Endodermal cell (in vitro differentiated cells): ENCODE measurements at regions not wholly inside any gene's neighbourhood (a gene's known extent, or its start where the extent isn't known, plus 50 kb on each side); places are given as distances from the start of the nearest gene placed in this dataset.

Source experiments
- DNase-seq: peaks from one replicate; pipeline ENCODE4 v3.0.0-alpha.2; 2017
- H3K27ac ChIP-seq: 2 replicates; pipeline ENCODE4 v1.5.1; 2013; ENCODE audit warnings: mild to moderate bottlenecking, low read depth, low read length, moderate library complexity
- H3K27me3 ChIP-seq: 2 replicates; pipeline ENCODE4 v1.6.1; 2013; ENCODE audit warnings: mild to moderate bottlenecking, low read length, moderate library complexity; ENCODE audit not compliant: insufficient read depth, control insufficient read depth, poor library complexity, severe bottlenecking
- H3K36me3 ChIP-seq: 2 replicates; pipeline ENCODE4 v1.7.0; 2013; ENCODE audit warnings: mild to moderate bottlenecking, low read length, moderate library complexity; ENCODE audit not compliant: control insufficient read depth, insufficient read depth
- H3K4me1 ChIP-seq: one replicate; pipeline ENCODE4 v1.7.0; 2013; ENCODE audit warnings: low read length; ENCODE audit not compliant: control insufficient read depth, insufficient read depth
- H3K4me3 ChIP-seq: 2 replicates; pipeline ENCODE4 v1.5.1; 2013; ENCODE audit warnings: mild to moderate bottlenecking, low read length, moderate library complexity
- H3K9ac ChIP-seq: 2 replicates; pipeline ENCODE4 v1.6.1; 2013; ENCODE audit warnings: mild to moderate bottlenecking, low read length, moderate library complexity; ENCODE audit not compliant: poor library complexity, severe bottlenecking; ENCODE audit errors: extremely low read depth
- H3K9me3 ChIP-seq: 2 replicates; pipeline ENCODE4 v1.6.1; 2013; ENCODE audit warnings: mild to moderate bottlenecking, low read length, moderate library complexity; ENCODE audit not compliant: control insufficient read depth
- H3K27ac Mint-ChIP-seq: 2 replicates; pipeline ENCODE4 v1.8.0; 2020; ENCODE audit warnings: mixed read lengths
- H3K27me3 Mint-ChIP-seq: 2 replicates; pipeline ENCODE4 v1.8.0; 2021; ENCODE audit warnings: mild to moderate bottlenecking, mixed read lengths; ENCODE audit not compliant: insufficient read depth
- H3K36me3 Mint-ChIP-seq: 2 replicates; pipeline ENCODE4 v1.8.0; 2020; ENCODE audit warnings: low read depth, mixed read lengths
- H3K4me1 Mint-ChIP-seq: 2 replicates; pipeline ENCODE4 v1.8.0; 2020; ENCODE audit warnings: mixed read lengths
- H3K4me3 Mint-ChIP-seq: 2 replicates; pipeline ENCODE4 v1.8.0; 2020; ENCODE audit warnings: mild to moderate bottlenecking, moderate library complexity, mixed read lengths
- H3K9me3 Mint-ChIP-seq: 2 replicates; pipeline ENCODE4 v1.8.0; 2020; ENCODE audit warnings: mild to moderate bottlenecking, mixed read lengths
- WGBS, 2 experiments: methylation state at CpG; one replicate each; pipeline versions ENCODE4 v1.1.5 to v1.1.7; 2013; ENCODE audit warnings: missing lambda C conversion rate in 2 of 2, mixed read lengths in 1 of 2; ENCODE audit not compliant: insufficient coverage in 1 of 2, insufficient read length in 1 of 2; 5-methylcytosine and 5-hydroxymethylcytosine counted together
- TF ChIP-seq, protein P1 (sequence below): fragments of 200-600 bp; sonication (generic); conservative IDR thresholded peaks from 2 replicates; pipeline ENCODE4 v1.5.0; 2021; ENCODE audit warnings: antibody characterized with exemption, mild to moderate bottlenecking

- no peaks in the 10 kb centered on the region for H3K36me3 ChIP-seq
- H3K27ac Mint-ChIP-seq: no peak overlapping the region
- no peak for DNase-seq
- WGBS, 2 experiments: 93 to 94% methylated on average over 3 of the region's 3 CpGs
- H3K9me3 Mint-ChIP-seq: peaks cover 20% of the 10 kb centered on the region
- no peak overlapping the region for H3K9ac ChIP-seq
- TF ChIP-seq, protein P1, sequence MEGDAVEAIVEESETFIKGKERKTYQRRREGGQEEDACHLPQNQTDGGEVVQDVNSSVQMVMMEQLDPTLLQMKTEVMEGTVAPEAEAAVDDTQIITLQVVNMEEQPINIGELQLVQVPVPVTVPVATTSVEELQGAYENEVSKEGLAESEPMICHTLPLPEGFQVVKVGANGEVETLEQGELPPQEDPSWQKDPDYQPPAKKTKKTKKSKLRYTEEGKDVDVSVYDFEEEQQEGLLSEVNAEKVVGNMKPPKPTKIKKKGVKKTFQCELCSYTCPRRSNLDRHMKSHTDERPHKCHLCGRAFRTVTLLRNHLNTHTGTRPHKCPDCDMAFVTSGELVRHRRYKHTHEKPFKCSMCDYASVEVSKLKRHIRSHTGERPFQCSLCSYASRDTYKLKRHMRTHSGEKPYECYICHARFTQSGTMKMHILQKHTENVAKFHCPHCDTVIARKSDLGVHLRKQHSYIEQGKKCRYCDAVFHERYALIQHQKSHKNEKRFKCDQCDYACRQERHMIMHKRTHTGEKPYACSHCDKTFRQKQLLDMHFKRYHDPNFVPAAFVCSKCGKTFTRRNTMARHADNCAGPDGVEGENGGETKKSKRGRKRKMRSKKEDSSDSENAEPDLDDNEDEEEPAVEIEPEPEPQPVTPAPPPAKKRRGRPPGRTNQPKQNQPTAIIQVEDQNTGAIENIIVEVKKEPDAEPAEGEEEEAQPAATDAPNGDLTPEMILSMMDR: no peak
- peaks cover 5% of the 10 kb centered on the region for H3K4me1 Mint-ChIP-seq
- no peak overlapping the region for H3K4me3 Mint-ChIP-seq
- no peak overlapping the region for H3K4me3 ChIP-seq
- peaks cover 13% of the 10 kb centered on the region for H3K9me3 ChIP-seq
- no peaks in the 10 kb centered on the region for H3K27me3 Mint-ChIP-seq
- no peak overlapping the region for H3K27ac ChIP-seq
- no peaks in the 10 kb centered on the region for H3K4me1 ChIP-seq
- no peaks in the 10 kb centered on the region for H3K36me3 Mint-ChIP-seq
- H3K27me3 ChIP-seq: no peaks in the 10 kb centered on the region
Measured at GRCh38 chr7:116348346-116348745, 138.0 kb downstream of the TES start.

DNA sequence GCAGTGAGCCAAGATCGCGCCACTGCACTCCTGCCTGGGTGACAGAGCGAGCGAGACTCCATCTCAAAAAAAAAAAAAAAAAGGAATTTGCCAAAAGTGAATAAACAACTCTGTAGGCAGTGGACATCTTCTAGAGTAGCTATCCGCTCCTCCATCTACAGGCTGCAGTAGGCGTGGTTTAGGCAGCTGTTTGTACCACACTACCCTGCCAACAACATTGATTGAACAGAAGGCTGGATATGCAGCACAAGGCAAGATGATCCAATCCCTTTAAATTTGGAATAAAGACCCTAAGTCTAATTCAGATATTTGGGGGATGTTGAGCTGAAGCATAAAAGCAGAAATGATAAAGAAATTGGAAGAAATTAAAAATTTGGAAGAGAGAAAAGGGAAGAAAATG is 141.6 kb downstream of the TES start:
- WGBS, 2 experiments: 90 to 99% methylated on average over 2 to 6 of the region's 6 CpGs
- H3K27me3 Mint-ChIP-seq: no peaks in the 10 kb centered on the region
- no peak overlapping the region for H3K27ac ChIP-seq
- TF ChIP-seq, protein P1: no peak
- H3K27ac Mint-ChIP-seq: no peak overlapping the region
- H3K9me3 ChIP-seq: peaks cover 7% of the 10 kb centered on the region
- H3K4me1 Mint-ChIP-seq: peaks cover 22% of the 10 kb centered on the region
- no peak overlapping the region for H3K4me3 Mint-ChIP-seq
- H3K36me3 Mint-ChIP-seq: no peaks in the 10 kb centered on the region
- H3K4me3 ChIP-seq: no peak overlapping the region
- no peaks in the 10 kb centered on the region for H3K36me3 ChIP-seq
- H3K9me3 Mint-ChIP-seq: peaks cover 13% of the 10 kb centered on the region
- no peak for DNase-seq
- H3K9ac ChIP-seq: no peak overlapping the region
- H3K27me3 ChIP-seq: no peaks in the 10 kb centered on the region
- no peaks in the 10 kb centered on the region for H3K4me1 ChIP-seq

DNA sequence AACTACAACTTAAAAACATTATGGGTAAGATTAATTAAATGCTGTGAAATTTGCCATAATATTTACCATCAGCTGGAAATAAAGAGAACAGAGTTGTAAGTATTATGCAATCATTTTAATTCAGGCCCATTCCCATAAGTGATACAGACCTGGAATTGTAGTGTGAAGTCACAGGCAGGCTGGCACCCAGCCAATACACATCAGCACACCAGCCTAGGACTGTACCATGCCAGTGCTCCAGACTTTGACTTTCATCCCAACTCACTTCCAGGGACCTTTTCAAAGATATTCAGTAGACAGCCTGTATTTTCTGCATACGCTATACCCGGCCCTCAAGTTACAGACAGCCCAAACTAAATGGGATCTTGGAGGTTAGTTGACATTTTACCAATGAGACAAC is 143.3 kb downstream of the TES start:
- WGBS, 2 experiments: 100% methylated on average over 2 of the region's 2 CpGs; no CpG with 5 or more reads in 1 of the 2 experiments
- Mint-ChIP-seq H3K9me3 (no peaks in the 10 kb centered on the region), H3K4me3 (no peak overlapping the region), H3K27me3 (no peaks in the 10 kb centered on the region), H3K36me3 (no peaks in the 10 kb centered on the region), H3K4me1 (peaks cover 22% of the 10 kb centered on the region), H3K27ac (peak overlapping the region; percentile 31)
- DNase-seq: no peak
- Histone ChIP-seq H3K36me3 (no peaks in the 10 kb centered on the region), H3K9ac (no peak overlapping the region), H3K9me3 (no peaks in the 10 kb centered on the region), H3K4me1 (no peaks in the 10 kb centered on the region), H3K4me3 (no peak overlapping the region), H3K27me3 (no peaks in the 10 kb centered on the region), H3K27ac (no peak overlapping the region)
- TF ChIP-seq, protein P1: no peak
